ENCODE measurements at regions not wholly inside any gene's neighbourhood (a gene's known extent, or its start where the extent isn't known, plus 50 kb on each side); places are given as distances from the start of the nearest gene placed in this dataset.

GRCh38 chr3:86790884-86791549 lies 199.9 kb downstream of the VGLL3 start:
- TF ChIP-seq CTCF (conservative IDR thresholded peaks at IDR 0.05 in 1 of 2, IDR thresholded peaks at IDR 0.05 in 1 of 2; ENCODE audit: low read depth in 1 of 2, low read length in 2 of 2) (no peak), EZH2 (IDR thresholded peaks at IDR 0.05; ENCODE audit: low read length, missing control alignments) (no peak)
